Neural progenitor cell (in vitro differentiated cells): ENCODE measurements at regions not wholly inside any gene's neighbourhood (a gene's known extent, or its start where the extent isn't known, plus 50 kb on each side); places are given as distances from the start of the nearest gene placed in this dataset.

Experiments
- CTCF ChIP-seq: fragments of 200-600 bp; sonication (generic); IDR thresholded peaks from 2 replicates; pipeline ENCODE4 v1.5.1; 2017; ENCODE audit warnings: antibody characterized with exemption, mild to moderate bottlenecking
- EZH2 ChIP-seq: fragments of 200-600 bp; sonication (generic); IDR thresholded peaks from 2 replicates; pipeline ENCODE4 v1.6.1; 2017; ENCODE audit warnings: antibody characterized with exemption, mild to moderate bottlenecking, moderate library complexity

- TF ChIP-seq CTCF (no peak), EZH2 (no peak)
These were observed 164.9 kb downstream of the ESM1 start for GRCh38 chr5:54820346-54821134.
